ENCODE measurements at regions not wholly inside any gene's neighbourhood (a gene's known extent, or its start where the extent isn't known, plus 50 kb on each side); places are given as distances from the start of the nearest gene placed in this dataset.

GRCh38 chr4:58261526-58261925 is 1151.3 kb upstream of the IGFBP7 start:
- Histone ChIP-seq H3K4me3 (ENCODE audit: low read length) (no peak overlapping the region), H3K36me3 (ENCODE audit: insufficient read depth, low read length) (no peaks in the 10 kb centered on the region), H3K9me3 (ENCODE audit: control insufficient read depth in 1 of 2, insufficient read depth in 1 of 2, low read length in 2 of 2) (peaks cover 0 to 4% of the 10 kb centered on the region in 2 experiments), H3K27ac (ENCODE audit: low read depth in 1 of 2, low read length in 2 of 2) (no peak overlapping the region), H3K4me1 (ENCODE audit: insufficient read depth, low read length) (no peaks in the 10 kb centered on the region), H3K27me3 (ENCODE audit: control insufficient read depth in 1 of 2, insufficient read depth in 2 of 2, low read length in 2 of 2) (no peaks in the 10 kb centered on the region)
- Mint-ChIP-seq H3K27ac (no peak overlapping the region), H3K27me3 (no peaks in the 10 kb centered on the region), H3K4me3 (no peak overlapping the region), H3K36me3 (ENCODE audit: low read depth) (no peaks in the 10 kb centered on the region), H3K9me3 (peaks cover 8% of the 10 kb centered on the region), H3K4me1 (ENCODE audit: low read depth) (no peaks in the 10 kb centered on the region)
- intact Hi-C loops (cut with DNase I, micrococcal nuclease) = no loop called here
- POLR2A ChIA-PET = no interaction called here
- DNase-seq (no peak), ATAC-seq (ENCODE audit: poor library complexity) (no peak)
- TF ChIP-seq CTCF (IDR thresholded peaks at IDR 0.05) = no peak
- CTCF ChIA-PET = no interaction called here

- Mint-ChIP-seq H3K36me3 (ENCODE audit: low read depth) (no peaks in the 10 kb centered on the region), H3K4me3 (no peak overlapping the region), H3K27me3 (no peaks in the 10 kb centered on the region), H3K27ac (no peak overlapping the region), H3K9me3 (peaks cover 13% of the 10 kb centered on the region), H3K4me1 (ENCODE audit: low read depth) (no peaks in the 10 kb centered on the region)
- no peaks in the 10 kb centered on the region for H3K27me3 ChIP-seq (ENCODE audit: control insufficient read depth in 1 of 2, insufficient read depth in 2 of 2, low read length in 2 of 2)
- ChIA-PET CTCF (no interaction called here), POLR2A (no interaction called here)
- no peaks in the 10 kb centered on the region for H3K36me3 ChIP-seq (ENCODE audit: insufficient read depth, low read length)
- no peak overlapping the region for H3K27ac ChIP-seq (ENCODE audit: low read depth in 1 of 2, low read length in 2 of 2)
- H3K4me3 ChIP-seq (ENCODE audit: low read length) = no peak overlapping the region
- DNase-seq (no peak), ATAC-seq (ENCODE audit: poor library complexity) (no peak)
- no peak for TF ChIP-seq CTCF (IDR thresholded peaks at IDR 0.05)
- intact Hi-C loops (cut with DNase I, micrococcal nuclease) = no loop called here
- no peaks in the 10 kb centered on the region for H3K4me1 ChIP-seq (ENCODE audit: insufficient read depth, low read length)
- peaks cover 0 to 4% of the 10 kb centered on the region in 2 experiments for H3K9me3 ChIP-seq (ENCODE audit: control insufficient read depth in 1 of 2, insufficient read depth in 1 of 2, low read length in 2 of 2)
Measured at GRCh38 chr4:58254291-58254690, 1144.1 kb upstream of the IGFBP7 start.

GRCh38 chr4:58252656-58253055 is 1142.5 kb upstream of the IGFBP7 start:
- H3K4me1 Mint-ChIP-seq (ENCODE audit: low read depth) = no peaks in the 10 kb centered on the region
- no peak for ATAC-seq (ENCODE audit: poor library complexity)
- H3K27ac Mint-ChIP-seq = no peak overlapping the region
- no peak overlapping the region for H3K4me3 ChIP-seq (ENCODE audit: low read length)
- H3K27ac ChIP-seq (ENCODE audit: low read depth in 1 of 2, low read length in 2 of 2) = no peak overlapping the region
- ChIA-PET POLR2A (no interaction called here), CTCF (no interaction called here)
- no peaks in the 10 kb centered on the region for H3K27me3 ChIP-seq (ENCODE audit: control insufficient read depth in 1 of 2, insufficient read depth in 2 of 2, low read length in 2 of 2)
- TF ChIP-seq CTCF (IDR thresholded peaks at IDR 0.05) = no peak
- H3K36me3 ChIP-seq (ENCODE audit: insufficient read depth, low read length) = no peaks in the 10 kb centered on the region
- H3K9me3 ChIP-seq (ENCODE audit: control insufficient read depth in 1 of 2, insufficient read depth in 1 of 2, low read length in 2 of 2) = peaks cover 0 to 4% of the 10 kb centered on the region in 2 experiments
- no peaks in the 10 kb centered on the region for H3K4me1 ChIP-seq (ENCODE audit: insufficient read depth, low read length)
- DNase-seq = no peak
- intact Hi-C loops (cut with DNase I, micrococcal nuclease) = no loop called here
- peaks cover 12% of the 10 kb centered on the region for H3K9me3 Mint-ChIP-seq
- H3K36me3 Mint-ChIP-seq (ENCODE audit: low read depth) = no peaks in the 10 kb centered on the region
- no peaks in the 10 kb centered on the region for H3K27me3 Mint-ChIP-seq
- H3K4me3 Mint-ChIP-seq = no peak overlapping the region

All from CD4-positive, alpha-beta T cell (primary cell).